ENCODE measurements at regions not wholly inside any gene's neighbourhood (a gene's known extent, or its start where the extent isn't known, plus 50 kb on each side); places are given as distances from the start of the nearest gene placed in this dataset.
"Not testable (repeated sequence)": the region's sequence is repeated elsewhere in the genome, so short reads cannot be mapped to it uniquely, and the experiment has no call there.

GRCh38 chr6:144785056-144785455, 499.9 kb downstream of the UTRN start:
- ATAC-seq: no peak
- Histone ChIP-seq H3K9me3 (ENCODE audit: low read length) (no peaks in the 10 kb centered on the region), H3K4me3 (ENCODE audit: low read length) (no peak overlapping the region), H3F3A (ENCODE audit: low read length, unreplicated experiment) (no peaks in the 10 kb centered on the region), H3K27ac (ENCODE audit: low read length) (no peak overlapping the region), H4K20me1 (ENCODE audit: low read length) (no peaks in the 10 kb centered on the region), H3K9ac (ENCODE audit: low read length) (no peak overlapping the region), H2AFZ (ENCODE audit: low read length) (no peak overlapping the region), H3K4me1 (ENCODE audit: insufficient read depth, low read length) (no peaks in the 10 kb centered on the region), H3K9me2 (replicated peaks; ENCODE audit: low read length) (no peaks in the 10 kb centered on the region), H3K4me2 (ENCODE audit: low read length) (no peak overlapping the region), H3K79me2 (ENCODE audit: low read length) (no peaks in the 10 kb centered on the region), H3K36me3 (ENCODE audit: low read depth, low read length) (no peaks in the 10 kb centered on the region), H3K27me3 (ENCODE audit: low read length) (no peaks in the 10 kb centered on the region)
- ChIA-PET POLR2A (ENCODE audit: unreplicated experiment) (no interaction called here), CTCF (no interaction called here)
- TF ChIP-seq EZH2phosphoT487 (IDR thresholded peaks at IDR 0.05; ENCODE audit: borderline replicate concordance, low read length): no peak
- DNase-seq: no peak
- intact Hi-C loops (cut with micrococcal nuclease): no loop called here
- no TSS peak for BruUV-seq (replicated peaks)

- Histone ChIP-seq H2AFZ (ENCODE audit: low read length) (no peak overlapping the region), H3K4me2 (ENCODE audit: low read length) (no peak overlapping the region), H3K4me3 (ENCODE audit: low read length) (no peak overlapping the region), H3F3A (ENCODE audit: low read length, unreplicated experiment) (no peaks in the 10 kb centered on the region), H3K9me3 (ENCODE audit: low read length) (no peaks in the 10 kb centered on the region), H3K9ac (ENCODE audit: low read length) (no peak overlapping the region), H3K36me3 (ENCODE audit: low read depth, low read length) (no peaks in the 10 kb centered on the region), H3K79me2 (ENCODE audit: low read length) (no peaks in the 10 kb centered on the region), H4K20me1 (ENCODE audit: low read length) (no peaks in the 10 kb centered on the region), H3K9me2 (replicated peaks; ENCODE audit: low read length) (no peaks in the 10 kb centered on the region), H3K27ac (ENCODE audit: low read length) (no peak overlapping the region), H3K27me3 (ENCODE audit: low read length) (no peaks in the 10 kb centered on the region), H3K4me1 (ENCODE audit: insufficient read depth, low read length) (no peaks in the 10 kb centered on the region)
- ATAC-seq: no peak
- BruUV-seq (replicated peaks): no TSS peak
- no peak for DNase-seq
- POLR2A ChIA-PET (ENCODE audit: unreplicated experiment): no interaction called here
- TF ChIP-seq EZH2phosphoT487 (IDR thresholded peaks at IDR 0.05; ENCODE audit: borderline replicate concordance, low read length) (no peak), EZH2 (IDR thresholded peaks at IDR 0.05; ENCODE audit: low read length, unreplicated experiment) (no peak), CTCF (conservative IDR thresholded peaks at IDR 0.05; ENCODE audit: low read depth, low read length) (no peak)
- CTCF ChIA-PET: no interaction called here
- intact Hi-C loops (cut with micrococcal nuclease): no loop called here
These were observed 501.7 kb downstream of the UTRN start for GRCh38 chr6:144786825-144787224.

- no peak for DNase-seq
- ChIA-PET CTCF (no interaction called here), POLR2A (ENCODE audit: unreplicated experiment) (no interaction called here)
- Histone ChIP-seq H3K27ac (ENCODE audit: low read length) (no peak overlapping the region), H3F3A (ENCODE audit: low read length, unreplicated experiment) (peaks cover 4% of the 10 kb centered on the region), H3K9ac (ENCODE audit: low read length) (no peak overlapping the region), H3K9me2 (replicated peaks; ENCODE audit: low read length) (no peaks in the 10 kb centered on the region), H3K9me3 (ENCODE audit: low read length) (no peaks in the 10 kb centered on the region), H3K4me3 (ENCODE audit: low read length) (no peak overlapping the region), H3K4me1 (ENCODE audit: insufficient read depth, low read length) (peaks cover 18% of the 10 kb centered on the region), H3K79me2 (ENCODE audit: low read length) (no peaks in the 10 kb centered on the region), H4K20me1 (ENCODE audit: low read length) (no peaks in the 10 kb centered on the region), H3K4me2 (ENCODE audit: low read length) (no peak overlapping the region), H3K36me3 (ENCODE audit: low read depth, low read length) (no peaks in the 10 kb centered on the region), H2AFZ (ENCODE audit: low read length) (no peak overlapping the region), H3K27me3 (ENCODE audit: low read length) (no peaks in the 10 kb centered on the region)
- no TSS peak for BruUV-seq (replicated peaks)
- ATAC-seq: no peak
- intact Hi-C loops (cut with micrococcal nuclease): loop anchor here (10.0 kb wide), 1 partner anchor 231 kb away; no protein-coding TSS in a partner anchor
- TF ChIP-seq EZH2phosphoT487 (IDR thresholded peaks at IDR 0.05; ENCODE audit: borderline replicate concordance, low read length) (no peak), EZH2 (IDR thresholded peaks at IDR 0.05; ENCODE audit: low read length, unreplicated experiment) (no peak), CTCF (conservative IDR thresholded peaks at IDR 0.05; ENCODE audit: low read depth, low read length) (no peak)
These were observed 508.6 kb downstream of the UTRN start for GRCh38 chr6:144793744-144794143.

- H3K9me2 ChIP-seq (replicated peaks; ENCODE audit: low read length); H3K27me3 ChIP-seq (ENCODE audit: low read length); BruUV-seq (replicated peaks); H3K9me3 ChIP-seq (ENCODE audit: low read length); CTCF ChIA-PET; H3K36me3 ChIP-seq (ENCODE audit: low read depth, low read length); H3F3A ChIP-seq (ENCODE audit: low read length, unreplicated experiment); DNase-seq; H4K20me1 ChIP-seq (ENCODE audit: low read length); H3K79me2 ChIP-seq (ENCODE audit: low read length); H3K4me2 ChIP-seq (ENCODE audit: low read length); H2AFZ ChIP-seq (ENCODE audit: low read length); H3K9ac ChIP-seq (ENCODE audit: low read length); ATAC-seq; POLR2A ChIA-PET (ENCODE audit: unreplicated experiment); H3K27ac ChIP-seq (ENCODE audit: low read length); H3K4me3 ChIP-seq (ENCODE audit: low read length): not testable (repeated sequence)
- intact Hi-C loops (cut with micrococcal nuclease): loop anchor here (5.0 to 10.0 kb wide), 2 partner anchors 127 to 230 kb away; no protein-coding TSS in a partner anchor
- H3K4me1 ChIP-seq (ENCODE audit: insufficient read depth, low read length): peaks cover 27% of the 10 kb centered on the region
These were observed 509.9 kb downstream of the UTRN start for GRCh38 chr6:144795022-144795421.

Data from PC-3 (cell line).